Prostate gland (tissue), 2 donors: ENCODE measurements at regions not wholly inside any gene's neighbourhood (a gene's known extent, or its start where the extent isn't known, plus 50 kb on each side); places are given as distances from the start of the nearest gene placed in this dataset.

Source experiments
- DNase-seq: peaks from one replicate; pipeline ENCODE4 v3.0.0-alpha.2; 2019; ENCODE audit warnings: low spot score
- H3K27ac ChIP-seq, 2 donors: fragments of 200-600 bp; sonication (generic); 2 replicates each; pipeline ENCODE4 v1.5.1; 2017 to 2019
- H3K27me3 ChIP-seq: fragments of 200-600 bp; sonication (generic); replicated peaks from 2 replicates; pipeline ENCODE4 v1.5.1; 2019; ENCODE audit not compliant: insufficient read depth
- H3K36me3 ChIP-seq, 2 donors: fragments of 200-600 bp; sonication (generic); 1 replicate in 1 of 2; 2 replicates in 1 of 2; pipeline versions ENCODE4 v1.5.1 to v1.8.1; 2017 to 2019
- H3K4me1 ChIP-seq: fragments of 200-600 bp; sonication (generic); replicated peaks from 2 replicates; pipeline ENCODE4 v1.5.1; 2019
- H3K4me3 ChIP-seq, 2 donors: fragments of 200-600 bp; sonication (generic); 2 replicates each; pipeline ENCODE4 v1.5.1; 2017 to 2019
- H3K9me3 ChIP-seq: fragments of 200-600 bp; sonication (generic); 2 replicates; pipeline ENCODE4 v1.5.1; 2017
- CTCF ChIP-seq, 4 experiments: fragments of 200-600 bp in 2 of 4; fragments of 450-650 bp in 2 of 4; sonication (generic) in 2 of 4; IDR thresholded peaks; 1 replicate in 3 of 4; 2 replicates in 1 of 4; pipeline ENCODE4 v1.5.1; 2016 to 2019; ENCODE audit warnings: antibody characterized with exemption in 4 of 4, mild to moderate bottlenecking in 2 of 4, moderate library complexity in 2 of 4
- POLR2A ChIP-seq: fragments of 450-650 bp; IDR thresholded peaks from one replicate; pipeline ENCODE4 v1.6.1; 2016; ENCODE audit warnings: antibody characterized with exemption, mild to moderate bottlenecking
- POLR2AphosphoS5 ChIP-seq: sonication (generic); formaldehyde crosslinking; IDR thresholded peaks from one replicate; pipeline ENCODE4 v1.6.1; 2017; ENCODE audit warnings: antibody characterized with exemption
- WGBS: methylation state at CpG from one replicate; pipeline ENCODE4 v1.1.5; 2018; 5-methylcytosine and 5-hydroxymethylcytosine counted together
- intact Hi-C: fragments of 100-400 bp; cut with DNase I; formaldehyde crosslinking; loops from one replicate; pipeline ENCODE4 v1.14.2; 2022

- Histone ChIP-seq H3K9me3 (no peaks in the 10 kb centered on the region), H3K27me3 (no peaks in the 10 kb centered on the region), H3K36me3 (no peaks in the 10 kb centered on the region), H3K4me3 (no peak overlapping the region), H3K27ac (no peak overlapping the region), H3K4me1 (no peaks in the 10 kb centered on the region)
- 89% methylated on average over 6 of the region's 6 CpGs for WGBS
- no peak for TF ChIP-seq POLR2A
- no peak for TF ChIP-seq CTCF (IDR thresholded peaks at IDR 0.05)
- TF ChIP-seq POLR2AphosphoS5: no peak
- intact Hi-C loops: no loop called here
- DNase-seq: no peak
Observed at GRCh38 chr22:23497016-23497885, 82.8 kb downstream of the IGLL1 start.

- no peak for DNase-seq
- H3K4me1 ChIP-seq: no peaks in the 10 kb centered on the region
- no peak overlapping the region for H3K27ac ChIP-seq
- H3K4me3 ChIP-seq: no peak overlapping the region
- H3K36me3 ChIP-seq: no peaks in the 10 kb centered on the region
- H3K9me3 ChIP-seq: no peaks in the 10 kb centered on the region
- TF ChIP-seq POLR2A: no peak
- no peak for TF ChIP-seq CTCF (IDR thresholded peaks at IDR 0.05)
- no peak for TF ChIP-seq POLR2AphosphoS5
- intact Hi-C loops: no loop called here
- 86% methylated on average over 3 of the region's 3 CpGs for WGBS
- no peaks in the 10 kb centered on the region for H3K27me3 ChIP-seq
Observed at GRCh38 chr22:23496445-23496833, 83.7 kb downstream of the IGLL1 start.

- no peaks in the 10 kb centered on the region for H3K27me3 ChIP-seq
- H3K9me3 ChIP-seq: no peaks in the 10 kb centered on the region
- H3K4me3 ChIP-seq: no peak overlapping the region
- H3K4me1 ChIP-seq: no peaks in the 10 kb centered on the region
- H3K27ac ChIP-seq: no peak overlapping the region
- TF ChIP-seq CTCF (IDR thresholded peaks at IDR 0.05) (no peak), POLR2AphosphoS5 (no peak), POLR2A (no peak)
- no peak for DNase-seq
- intact Hi-C loops: no loop called here
- 75% methylated on average over 10 of the region's 10 CpGs for WGBS
- no peaks in the 10 kb centered on the region for H3K36me3 ChIP-seq
Observed at GRCh38 chr22:23495614-23496444, 84.3 kb downstream of the IGLL1 start.

GRCh38 chr22:23494930-23495266 lies 85.2 kb downstream of the IGLL1 start:
- TF ChIP-seq POLR2AphosphoS5 (no peak), POLR2A (no peak), CTCF (IDR thresholded peaks at IDR 0.05) (no peak)
- Histone ChIP-seq H3K27me3 (no peaks in the 10 kb centered on the region), H3K27ac (no peak overlapping the region), H3K4me3 (no peak overlapping the region), H3K4me1 (no peaks in the 10 kb centered on the region), H3K36me3 (no peaks in the 10 kb centered on the region), H3K9me3 (no peaks in the 10 kb centered on the region)
- 91% methylated on average over 1 of the region's 1 CpG for WGBS
- DNase-seq: no peak
- intact Hi-C loops: no loop called here
